Heart left ventricle (tissue), 13 donors: ENCODE measurements at regions not wholly inside any gene's neighbourhood (a gene's known extent, or its start where the extent isn't known, plus 50 kb on each side); places are given as distances from the start of the nearest gene placed in this dataset.

Experiments used
- POLR2A ChIP-seq, 2 donors: fragments of 450-650 bp; IDR thresholded peaks; one replicate each; pipeline ENCODE4 v1.6.1; 2017; ENCODE audit warnings: antibody characterized with exemption in 2 of 2, mild to moderate bottlenecking in 2 of 2, moderate library complexity in 2 of 2
- TF ChIP-seq, protein P1 (sequence below), 12 donors: fragments of 200-600 bp; sonication (generic) in 4 of 12; IDR thresholded peaks; one replicate each; pipeline versions ENCODE4 v1.5.0 to v1.8.0; 2018 to 2022; ENCODE audit warnings: antibody characterized with exemption in 12 of 12, mild to moderate bottlenecking in 5 of 12
- donor health status: ischemic (EF 13 %, LVEDD 7.1; RV severe dilation, severe dysfunction).
- donor health status: DM: no; HTN: yes; CAD: no.
- donor health status: DM: no; HTN: no; CAD: no.
- donor health status: ischemic (EF 25% LVEDD 6.9; RV normal size, moderate dysfunction).
- donor health status: ischemic (EF 25% LVEDD 5.7; RV mildly dilated, moderate dysfunction).
- donor health status: ischemic (EF 35%, LVEDD 5.7; RV mildly dilated, moderate dysfunction).
- donor health status: nonischemic (EF 11% LVEDD 7.7; RV severe dilation, severe dysfunction).
- donor health status: DM: yes; HTN: yes; CAD: no.
- donor health status: PGD.
- donor health status: ischemic (EF 29% LVEDD 5.4; RV normal size, mild dysfunction).
- donor health status: nonischemic (EF 23%, LVEDD 6.1; RV moderate dilation, normal function).

GRCh38 chr2:220579452-220579851, 952.0 kb downstream of the SLC4A3 start:
- TF ChIP-seq, protein P1, sequence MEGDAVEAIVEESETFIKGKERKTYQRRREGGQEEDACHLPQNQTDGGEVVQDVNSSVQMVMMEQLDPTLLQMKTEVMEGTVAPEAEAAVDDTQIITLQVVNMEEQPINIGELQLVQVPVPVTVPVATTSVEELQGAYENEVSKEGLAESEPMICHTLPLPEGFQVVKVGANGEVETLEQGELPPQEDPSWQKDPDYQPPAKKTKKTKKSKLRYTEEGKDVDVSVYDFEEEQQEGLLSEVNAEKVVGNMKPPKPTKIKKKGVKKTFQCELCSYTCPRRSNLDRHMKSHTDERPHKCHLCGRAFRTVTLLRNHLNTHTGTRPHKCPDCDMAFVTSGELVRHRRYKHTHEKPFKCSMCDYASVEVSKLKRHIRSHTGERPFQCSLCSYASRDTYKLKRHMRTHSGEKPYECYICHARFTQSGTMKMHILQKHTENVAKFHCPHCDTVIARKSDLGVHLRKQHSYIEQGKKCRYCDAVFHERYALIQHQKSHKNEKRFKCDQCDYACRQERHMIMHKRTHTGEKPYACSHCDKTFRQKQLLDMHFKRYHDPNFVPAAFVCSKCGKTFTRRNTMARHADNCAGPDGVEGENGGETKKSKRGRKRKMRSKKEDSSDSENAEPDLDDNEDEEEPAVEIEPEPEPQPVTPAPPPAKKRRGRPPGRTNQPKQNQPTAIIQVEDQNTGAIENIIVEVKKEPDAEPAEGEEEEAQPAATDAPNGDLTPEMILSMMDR (IDR thresholded peaks at IDR 0.05) = no peak
- TF ChIP-seq POLR2A (IDR thresholded peaks at IDR 0.05) = no peak
